HEK293 (cell line): ENCODE measurements at regions not wholly inside any gene's neighbourhood (a gene's known extent, or its start where the extent isn't known, plus 50 kb on each side); places are given as distances from the start of the nearest gene placed in this dataset.

Experiments
- CTCF ChIA-PET: fragments of 350-600 bp; formaldehyde crosslinking; extraction: SDS; loops from one replicate; lab custom pipeline; 2021; ENCODE audit warnings: antibody characterized with exemption; lab: Yijun Ruan, JAX
- POLR2A ChIA-PET: fragments of 300-600 bp; formaldehyde crosslinking; extraction: SDS; loops from one replicate; lab custom pipeline; 2020; ENCODE audit warnings: antibody characterized with exemption, inconsistent platforms; lab: Yijun Ruan, JAX
- H3K27ac ChIP-seq: fragments of 200-500 bp; sonication (Bioruptor generic); 2 replicates; pipeline ENCODE4 v1.5.1; 2014; ENCODE audit warnings: low read depth, low read length, control low read depth, inconsistent platforms; ENCODE audit errors: extremely low read depth
- H3K36me3 ChIP-seq, 2 experiments: fragments of 200-500 bp in 1 of 2; sonication (Bioruptor generic) in 1 of 2; 1 replicate in 1 of 2; 2 replicates in 1 of 2; pipeline ENCODE4 v1.5.1; 2014 to 2017; ENCODE audit warnings: inconsistent platforms in 2 of 2, low read length in 2 of 2; ENCODE audit not compliant: control insufficient read depth in 2 of 2, insufficient read depth in 1 of 2
- H3K4me1 ChIP-seq: fragments of 200-500 bp; sonication (Bioruptor generic); 2 replicates; pipeline ENCODE4 v1.5.1; 2014; ENCODE audit warnings: mild to moderate bottlenecking, low read length, inconsistent platforms; ENCODE audit not compliant: control insufficient read depth, insufficient read depth
- H3K4me3 ChIP-seq: 2 replicates; pipeline ENCODE4 v1.5.1; 2011; ENCODE audit warnings: low read depth, mild to moderate bottlenecking, control low read depth, low read length, moderate library complexity
- H3K9me3 ChIP-seq: fragments of 200-500 bp; sonication (Bioruptor generic); 2 replicates; pipeline ENCODE4 v1.5.1; 2014; ENCODE audit warnings: low read depth, low read length, inconsistent platforms; ENCODE audit not compliant: control insufficient read depth, insufficient read depth
- GLI4 ChIP-seq: fragments of 450-650 bp; formaldehyde crosslinking; IDR thresholded peaks from 2 replicates; pipeline ENCODE4 v1.5.1; 2016; ENCODE audit warnings: missing biosample characterization, missing genetic modification characterization
- ZBTB17 ChIP-seq: fragments of 450-650 bp; formaldehyde crosslinking; IDR thresholded peaks from 2 replicates; pipeline ENCODE4 v1.5.1; 2016; ENCODE audit warnings: missing biosample characterization, missing genetic modification characterization
- ZIC2 ChIP-seq: fragments of 450-650 bp; formaldehyde crosslinking; IDR thresholded peaks from 2 replicates; pipeline ENCODE4 v1.5.1; 2016; ENCODE audit warnings: missing biosample characterization, missing genetic modification characterization
- ZNF133 ChIP-seq: fragments of 450-650 bp; formaldehyde crosslinking; IDR thresholded peaks from 2 replicates; pipeline ENCODE4 v1.5.1; 2016; ENCODE audit warnings: missing biosample characterization, missing genetic modification characterization
- ZNF223 ChIP-seq: fragments of 450-650 bp; formaldehyde crosslinking; IDR thresholded peaks from 2 replicates; pipeline ENCODE4 v1.5.1; 2016; ENCODE audit warnings: missing biosample characterization, missing genetic modification characterization
- ZNF274 ChIP-seq, 2 experiments: fragments of 200-500 bp in 1 of 2; fragments of 450-650 bp in 1 of 2; sonication (Bioruptor generic) in 1 of 2; formaldehyde crosslinking in 1 of 2; IDR thresholded peaks; 2 replicates each; pipeline versions ENCODE4 v1.5.1 to v1.6.1; 2014 to 2016; ENCODE audit warnings: borderline replicate concordance in 1 of 2, inconsistent platforms in 1 of 2, low read length in 1 of 2, missing biosample characterization in 1 of 2, missing genetic modification characterization in 1 of 2
- ZNF292 ChIP-seq: fragments of 450-650 bp; formaldehyde crosslinking; IDR thresholded peaks from 2 replicates; pipeline ENCODE4 v1.5.1; 2016; ENCODE audit warnings: low read depth, missing biosample characterization, missing genetic modification characterization, borderline replicate concordance
- ZNF555 ChIP-seq: fragments of 450-650 bp; formaldehyde crosslinking; conservative IDR thresholded peaks from 2 replicates; pipeline ENCODE4 v1.5.1; 2017; ENCODE audit warnings: missing biosample characterization, mild to moderate bottlenecking, missing genetic modification characterization, inconsistent platforms
- ZNF596 ChIP-seq: fragments of 450-650 bp; IDR thresholded peaks from 2 replicates; pipeline ENCODE4 v1.5.0; 2018; ENCODE audit warnings: missing biosample characterization, mild to moderate bottlenecking, missing genetic modification characterization, moderate library complexity
- ZNF629 ChIP-seq: fragments of 450-650 bp; formaldehyde crosslinking; IDR thresholded peaks from 2 replicates; pipeline ENCODE4 v1.5.1; 2017; ENCODE audit warnings: missing biosample characterization, missing genetic modification characterization
- ZNF701 ChIP-seq: fragments of 450-650 bp; formaldehyde crosslinking; IDR thresholded peaks from 2 replicates; pipeline ENCODE4 v1.5.1; 2016; ENCODE audit warnings: missing biosample characterization, missing genetic modification characterization
- ZXDB ChIP-seq: fragments of 450-650 bp; formaldehyde crosslinking; IDR thresholded peaks from 2 replicates; pipeline ENCODE4 v1.5.1; 2016; ENCODE audit warnings: missing biosample characterization, missing genetic modification characterization
- TF ChIP-seq, protein P1 (sequence below): fragments of 450-650 bp; formaldehyde crosslinking; conservative IDR thresholded peaks from 2 replicates; pipeline ENCODE4 v1.5.1; 2016; ENCODE audit warnings: low read depth, missing biosample characterization, missing genetic modification characterization
- TF ChIP-seq, protein P2 (sequence below): fragments of 450-650 bp; formaldehyde crosslinking; IDR thresholded peaks from 2 replicates; pipeline ENCODE4 v1.5.1; 2016; ENCODE audit warnings: missing biosample characterization, missing genetic modification characterization, low read depth
- TF ChIP-seq, protein P3 (sequence below): fragments of 450-650 bp; formaldehyde crosslinking; IDR thresholded peaks from 2 replicates; pipeline ENCODE4 v1.5.1; 2016; ENCODE audit warnings: missing biosample characterization, missing genetic modification characterization

DNA sequence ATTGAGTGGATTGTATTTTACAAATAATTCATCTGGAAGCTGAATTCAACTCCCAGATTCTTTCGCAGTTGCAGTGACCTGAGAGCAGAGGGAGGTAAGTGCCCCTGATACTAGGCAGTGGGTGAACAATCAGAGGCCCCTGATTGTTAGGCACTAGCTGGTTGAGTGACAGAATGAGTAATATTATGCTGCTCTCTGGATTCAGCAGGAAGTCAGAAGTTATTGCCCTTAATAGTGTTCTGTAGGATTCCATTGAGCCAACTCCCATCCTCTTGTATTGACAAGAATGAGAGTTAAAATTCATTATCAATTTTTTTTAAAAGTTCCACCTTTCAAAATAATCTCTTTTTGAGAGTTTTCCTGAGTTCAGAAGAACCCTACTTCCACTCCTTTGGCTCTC is 301.2 kb downstream of the DTWD2 start:
- TF ChIP-seq ZNF292 = no peak
- ChIA-PET CTCF (no interaction called here), POLR2A (no interaction called here)
- Histone ChIP-seq H3K4me1 (no peaks in the 10 kb centered on the region), H3K36me3 (no peaks in the 10 kb centered on the region), H3K4me3 (no peak overlapping the region), H3K27ac (no peak overlapping the region), H3K9me3 (no peaks in the 10 kb centered on the region)

DNA sequence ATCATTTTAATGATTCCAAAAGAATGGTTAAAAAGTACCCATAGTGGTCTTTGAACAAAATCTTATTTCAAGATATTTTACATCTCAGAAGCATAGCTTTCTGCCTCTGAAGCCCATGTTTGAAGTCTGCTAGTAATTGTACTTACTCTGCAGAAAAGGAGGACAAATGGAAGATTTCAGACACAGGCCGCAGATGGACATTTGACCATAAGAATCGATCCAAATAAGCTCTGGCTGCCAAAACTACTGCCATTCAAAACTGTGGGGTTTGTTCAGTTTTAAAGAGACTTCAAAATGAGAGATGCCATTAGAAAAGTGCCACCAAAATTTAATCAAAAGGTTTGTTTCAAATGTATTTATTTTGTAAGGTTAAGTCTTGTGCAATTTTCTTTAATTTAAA is 306.7 kb downstream of the DTWD2 start:
- Histone ChIP-seq H3K4me1 (no peaks in the 10 kb centered on the region), H3K36me3 (no peaks in the 10 kb centered on the region), H3K27ac (no peak overlapping the region), H3K4me3 (no peak overlapping the region), H3K9me3 (no peaks in the 10 kb centered on the region)
- no peak for TF ChIP-seq ZNF223 (tag by site-specific recombination)
- no peak for TF ChIP-seq ZNF701 (tag by site-specific recombination)
- TF ChIP-seq, protein P1, sequence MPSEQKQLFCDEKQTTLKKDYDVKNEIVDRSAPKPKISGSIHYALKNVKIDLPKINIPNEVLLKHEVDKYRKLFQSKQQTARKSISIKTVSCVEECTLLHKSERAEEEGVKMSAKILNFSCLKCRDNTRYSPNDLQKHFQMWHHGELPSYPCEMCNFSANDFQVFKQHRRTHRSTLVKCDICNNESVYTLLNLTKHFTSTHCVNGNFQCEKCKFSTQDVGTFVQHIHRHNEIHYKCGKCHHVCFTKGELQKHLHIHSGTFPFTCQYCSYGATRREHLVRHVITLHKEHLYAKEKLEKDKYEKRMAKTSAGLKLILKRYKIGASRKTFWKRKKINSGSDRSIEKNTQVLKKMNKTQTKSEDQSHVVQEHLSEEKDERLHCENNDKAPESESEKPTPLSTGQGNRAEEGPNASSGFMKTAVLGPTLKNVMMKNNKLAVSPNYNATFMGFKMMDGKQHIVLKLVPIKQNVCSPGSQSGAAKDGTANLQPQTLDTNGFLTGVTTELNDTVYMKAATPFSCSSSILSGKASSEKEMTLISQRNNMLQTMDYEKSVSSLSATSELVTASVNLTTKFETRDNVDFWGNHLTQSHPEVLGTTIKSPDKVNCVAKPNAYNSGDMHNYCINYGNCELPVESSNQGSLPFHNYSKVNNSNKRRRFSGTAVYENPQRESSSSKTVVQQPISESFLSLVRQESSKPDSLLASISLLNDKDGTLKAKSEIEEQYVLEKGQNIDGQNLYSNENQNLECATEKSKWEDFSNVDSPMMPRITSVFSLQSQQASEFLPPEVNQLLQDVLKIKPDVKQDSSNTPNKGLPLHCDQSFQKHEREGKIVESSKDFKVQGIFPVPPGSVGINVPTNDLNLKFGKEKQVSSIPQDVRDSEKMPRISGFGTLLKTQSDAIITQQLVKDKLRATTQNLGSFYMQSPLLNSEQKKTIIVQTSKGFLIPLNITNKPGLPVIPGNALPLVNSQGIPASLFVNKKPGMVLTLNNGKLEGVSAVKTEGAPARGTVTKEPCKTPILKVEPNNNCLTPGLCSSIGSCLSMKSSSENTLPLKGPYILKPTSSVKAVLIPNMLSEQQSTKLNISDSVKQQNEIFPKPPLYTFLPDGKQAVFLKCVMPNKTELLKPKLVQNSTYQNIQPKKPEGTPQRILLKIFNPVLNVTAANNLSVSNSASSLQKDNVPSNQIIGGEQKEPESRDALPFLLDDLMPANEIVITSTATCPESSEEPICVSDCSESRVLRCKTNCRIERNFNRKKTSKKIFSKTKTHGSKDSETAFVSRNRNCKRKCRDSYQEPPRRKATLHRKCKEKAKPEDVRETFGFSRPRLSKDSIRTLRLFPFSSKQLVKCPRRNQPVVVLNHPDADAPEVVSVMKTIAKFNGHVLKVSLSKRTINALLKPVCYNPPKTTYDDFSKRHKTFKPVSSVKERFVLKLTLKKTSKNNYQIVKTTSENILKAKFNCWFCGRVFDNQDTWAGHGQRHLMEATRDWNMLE = no peak
- TF ChIP-seq ZNF596 = no peak
- no peak for TF ChIP-seq ZNF629 (tag by site-specific recombination)
- TF ChIP-seq ZXDB (tag by site-specific recombination) = no peak
- TF ChIP-seq ZNF274 (IDR thresholded peaks at IDR 0.05; ENCODE audit: low read length) = no peak
- TF ChIP-seq ZNF274 (tag by site-specific recombination; IDR thresholded peaks at IDR 0.05; ENCODE audit: borderline replicate concordance) = no peak
- no peak for TF ChIP-seq ZNF555 (tag by site-specific recombination)
- no peak for TF ChIP-seq ZIC2 (tag by site-specific recombination)
- no peak for TF ChIP-seq GLI4 (tag by site-specific recombination)
- TF ChIP-seq, protein P2, sequence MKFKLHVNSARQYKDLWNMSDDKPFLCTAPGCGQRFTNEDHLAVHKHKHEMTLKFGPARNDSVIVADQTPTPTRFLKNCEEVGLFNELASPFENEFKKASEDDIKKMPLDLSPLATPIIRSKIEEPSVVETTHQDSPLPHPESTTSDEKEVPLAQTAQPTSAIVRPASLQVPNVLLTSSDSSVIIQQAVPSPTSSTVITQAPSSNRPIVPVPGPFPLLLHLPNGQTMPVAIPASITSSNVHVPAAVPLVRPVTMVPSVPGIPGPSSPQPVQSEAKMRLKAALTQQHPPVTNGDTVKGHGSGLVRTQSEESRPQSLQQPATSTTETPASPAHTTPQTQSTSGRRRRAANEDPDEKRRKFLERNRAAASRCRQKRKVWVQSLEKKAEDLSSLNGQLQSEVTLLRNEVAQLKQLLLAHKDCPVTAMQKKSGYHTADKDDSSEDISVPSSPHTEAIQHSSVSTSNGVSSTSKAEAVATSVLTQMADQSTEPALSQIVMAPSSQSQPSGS (tag by site-specific recombination) = no peak
- TF ChIP-seq ZNF133 (tag by site-specific recombination) = no peak
- TF ChIP-seq ZBTB17 (tag by site-specific recombination) = no peak
- TF ChIP-seq, protein P3, sequence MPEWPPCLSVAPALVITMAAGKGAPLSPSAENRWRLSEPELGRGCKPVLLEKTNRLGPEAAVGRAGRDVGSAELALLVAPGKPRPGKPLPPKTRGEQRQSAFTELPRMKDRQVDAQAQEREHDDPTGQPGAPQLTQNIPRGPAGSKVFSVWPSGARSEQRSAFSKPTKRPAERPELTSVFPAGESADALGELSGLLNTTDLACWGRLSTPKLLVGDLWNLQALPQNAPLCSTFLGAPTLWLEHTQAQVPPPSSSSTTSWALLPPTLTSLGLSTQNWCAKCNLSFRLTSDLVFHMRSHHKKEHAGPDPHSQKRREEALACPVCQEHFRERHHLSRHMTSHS (tag by site-specific recombination) = no peak
- POLR2A ChIA-PET = no interaction called here
- CTCF ChIA-PET = interaction anchor here (0.7 kb wide), 2 partner anchors 28 to 531 kb away, joined by 4 to 7 read pairs; no protein-coding TSS in a partner anchor
